A549 (cell line): ENCODE measurements at regions not wholly inside any gene's neighbourhood (a gene's known extent, or its start where the extent isn't known, plus 50 kb on each side); places are given as distances from the start of the nearest gene placed in this dataset.

ENCODE experiments used
- ATAC-seq, 2 experiments: fragments of 200-7000 bp in 1 of 2; fragments of >200 bp in 1 of 2; cut with Nextera tagmentation in 1 of 2; cut with Tn5 transposase in 1 of 2; 3 replicates each; pipeline versions ENCODE4 v1.8.0 to v1.9.1; 2018 to 2020; ENCODE audit warnings: mild to moderate bottlenecking in 1 of 2, moderate library complexity in 1 of 2
- CTCF ChIA-PET: fragments of 300-600 bp; sonication (Branson Sonifier 250); formaldehyde crosslinking; extraction: SDS; loops from one replicate; lab custom pipeline; 2021; ENCODE audit warnings: antibody characterized with exemption, inconsistent platforms; lab: Yijun Ruan, JAX
- POLR2A ChIA-PET: fragments of 350-600 bp; formaldehyde crosslinking; extraction: SDS; loops from one replicate; lab custom pipeline; 2021; ENCODE audit warnings: antibody characterized with exemption, inconsistent platforms; lab: Yijun Ruan, JAX
- DNase-seq, 2 experiments: peaks; one replicate each; pipeline versions ENCODE4 v3.0.0 to v3.0.0-alpha.2; 2011 to 2016; ENCODE audit warnings: low read depth in 1 of 2, low spot score in 1 of 2
- FAIRE-seq: peaks from 2 replicates; lab custom pipeline; 2011; peaks lifted over from hg19 to GRCh38; lab: Jason Lieb, UNC
- H3K27ac ChIP-seq, 2 experiments: fragments of >200 bp; sonication (Bioruptor Twin); formaldehyde crosslinking; 3 replicates each; pipeline ENCODE4 v1.5.1; 2016 to 2017
- H3K4me1 ChIP-seq: fragments of >200 bp; sonication (Bioruptor Twin); formaldehyde crosslinking; 3 replicates; pipeline ENCODE4 v1.6.1; 2016
- H3K4me2 ChIP-seq: fragments of >200 bp; sonication (Bioruptor Twin); formaldehyde crosslinking; 3 replicates; pipeline ENCODE4 v1.6.1; 2016
- H3K4me3 ChIP-seq: fragments of >200 bp; sonication (Bioruptor Twin); formaldehyde crosslinking; 3 replicates; pipeline ENCODE4 v1.5.1; 2016
- H3K9me3 ChIP-seq: fragments of >200 bp; sonication (Bioruptor Twin); formaldehyde crosslinking; 3 replicates; pipeline ENCODE4 v1.6.1; 2016
- CBX2 ChIP-seq: fragments of 200-600 bp; sonication (generic); IDR thresholded peaks from 2 replicates; pipeline ENCODE4 v1.6.1; 2016; ENCODE audit warnings: low read depth, mild to moderate bottlenecking, borderline replicate concordance
- CHD2 ChIP-seq: fragments of 150-350 bp; IDR thresholded peaks from 2 replicates; pipeline ENCODE4 v1.6.1; 2014; ENCODE audit warnings: low read length; ENCODE audit not compliant: partially characterized antibody
- EHF ChIP-seq: fragments of 250-450 bp; sonication (Bioruptor Pico); IDR thresholded peaks from 2 replicates; pipeline ENCODE4 v1.5.0; 2020; ENCODE audit warnings: mild to moderate bottlenecking
- EP300 ChIP-seq, 2 experiments: fragments of >200 bp; sonication (Bioruptor Twin); formaldehyde crosslinking; IDR thresholded peaks; 2 replicates in 1 of 2; 3 replicates in 1 of 2; pipeline ENCODE4 v1.6.1; 2016 to 2017
- GATA3 ChIP-seq: IDR thresholded peaks from 2 replicates; pipeline ENCODE4 v1.6.1; 2012; ENCODE audit warnings: borderline replicate concordance
- HDAC2 ChIP-seq: fragments of 200-600 bp; sonication (generic); IDR thresholded peaks from 2 replicates; pipeline ENCODE4 v1.6.1; 2016
- HEYL ChIP-seq: fragments of 250-450 bp; sonication (Bioruptor Pico); IDR thresholded peaks from 2 replicates; pipeline ENCODE4 v1.8.0; 2021; ENCODE audit warnings: mild to moderate bottlenecking, moderate library complexity
- JUN ChIP-seq, 2 experiments: fragments of >200 bp; sonication (Bioruptor Twin); formaldehyde crosslinking; IDR thresholded peaks; 2 replicates in 1 of 2; 3 replicates in 1 of 2; pipeline ENCODE4 v1.6.1; 2016 to 2017
- JUNB ChIP-seq: fragments of >200 bp; sonication (Bioruptor Twin); formaldehyde crosslinking; IDR thresholded peaks from 2 replicates; pipeline ENCODE4 v1.6.1; 2016
- KDM1A ChIP-seq: fragments of 200-600 bp; sonication (generic); IDR thresholded peaks from 2 replicates; pipeline ENCODE4 v1.6.1; 2016; ENCODE audit warnings: low read depth, mild to moderate bottlenecking
- MYC ChIP-seq: IDR thresholded peaks from 2 replicates; pipeline ENCODE4 v1.6.1; 2012; ENCODE audit warnings: mild to moderate bottlenecking, inconsistent platforms, low read length, improper control_type of control experiment, borderline replicate concordance
- NR3C1 ChIP-seq: fragments of >200 bp; sonication (Bioruptor Twin); formaldehyde crosslinking; IDR thresholded peaks from 3 replicates; pipeline ENCODE4 v1.6.1; 2017
- RARB ChIP-seq: fragments of 250-450 bp; sonication (Bioruptor Pico); IDR thresholded peaks from 2 replicates; pipeline ENCODE4 v1.8.0; 2021; ENCODE audit warnings: mild to moderate bottlenecking, moderate library complexity
- RCOR1 ChIP-seq: fragments of 150-350 bp; IDR thresholded peaks from 2 replicates; pipeline ENCODE4 v1.6.1; 2014; ENCODE audit warnings: antibody characterized with exemption, low read length, low read depth
- RNF2 ChIP-seq: fragments of 200-600 bp; sonication (generic); IDR thresholded peaks from 2 replicates; pipeline ENCODE4 v1.6.1; 2016; ENCODE audit warnings: low read depth, mild to moderate bottlenecking, antibody characterized with exemption, moderate library complexity, borderline replicate concordance
- SMC3 ChIP-seq: fragments of >200 bp; sonication (Bioruptor Twin); formaldehyde crosslinking; IDR thresholded peaks from 3 replicates; pipeline ENCODE4 v1.6.1; 2018; ENCODE audit warnings: inconsistent platforms
- TFCP2L1 ChIP-seq: fragments of 250-450 bp; sonication (Bioruptor Pico); IDR thresholded peaks from 2 replicates; pipeline ENCODE4 v1.5.0; 2021; ENCODE audit warnings: mild to moderate bottlenecking
- ZFP36 ChIP-seq: fragments of 450-650 bp; IDR thresholded peaks from 2 replicates; pipeline ENCODE4 v1.6.1; 2014; ENCODE audit warnings: borderline replicate concordance; ENCODE audit not compliant: partially characterized antibody
- ZNF302 ChIP-seq: fragments of 250-450 bp; sonication (Bioruptor Pico); IDR thresholded peaks from 2 replicates; pipeline ENCODE4 v1.9.0; 2021; ENCODE audit warnings: inconsistent platforms, mild to moderate bottlenecking, moderate library complexity
- WGBS: methylation state at CpG from one replicate; pipeline ENCODE4 v1.1.6; 2017; ENCODE audit errors: missing lambda C conversion rate; 5-methylcytosine and 5-hydroxymethylcytosine counted together
- TF ChIP-seq, protein P1 (sequence below): fragments of 150-350 bp; IDR thresholded peaks from 2 replicates; pipeline ENCODE4 v1.6.1; 2014; ENCODE audit warnings: low read depth, mild to moderate bottlenecking, low read length
- TF ChIP-seq, protein P2 (sequence below): fragments of 200-600 bp; sonication (generic); IDR thresholded peaks from 2 replicates; pipeline ENCODE4 v1.6.1; 2016; ENCODE audit warnings: antibody characterized with exemption, mild to moderate bottlenecking, moderate library complexity
- TF ChIP-seq, protein P3 (sequence below): fragments of 450-650 bp; IDR thresholded peaks from 2 replicates; pipeline ENCODE4 v1.6.1; 2014; ENCODE audit warnings: antibody characterized with exemption
- TF ChIP-seq, protein P4 (sequence below): IDR thresholded peaks from 2 replicates; pipeline ENCODE4 v1.6.1; 2012
- TF ChIP-seq, protein P5 (sequence below): IDR thresholded peaks from 2 replicates; pipeline ENCODE4 v1.6.1; 2012; ENCODE audit warnings: low read depth, borderline replicate concordance

DNA sequence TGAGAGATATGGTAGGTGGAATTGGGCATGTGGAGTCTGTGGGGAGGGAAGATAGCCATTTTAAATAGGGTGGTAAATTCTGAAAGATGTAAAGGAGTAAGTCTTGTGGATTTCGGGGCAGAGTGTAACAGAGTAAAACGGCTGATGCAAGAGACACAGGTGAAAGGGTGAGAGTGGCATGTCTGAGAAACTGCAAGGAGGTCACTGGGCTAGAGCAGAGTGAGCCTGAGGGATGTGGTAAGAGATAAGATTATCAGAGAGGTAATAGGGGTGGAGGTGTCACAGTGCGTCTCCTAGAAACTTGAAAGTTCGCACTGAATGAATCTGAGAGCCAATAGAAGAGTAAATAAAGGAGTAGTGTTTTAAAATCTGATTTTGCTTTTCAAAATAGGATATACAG is 308.1 kb downstream of the EPM2A start:
- TF ChIP-seq MYC (no peak), EP300 (IDR thresholded peaks at IDR 0.05) (no peak), HDAC2 (no peak), CHD2 (no peak), JUNB (no peak), HEYL (CRISPR knock-in tag) (no peak), JUN (IDR thresholded peaks at IDR 0.05) (no peak), ZNF302 (CRISPR knock-in tag) (no peak), NR3C1 (no peak), EHF (CRISPR knock-in tag) (no peak), TFCP2L1 (no peak), GATA3 (no peak), SMC3 (no peak), RNF2 (no peak)
- TF ChIP-seq, protein P1, sequence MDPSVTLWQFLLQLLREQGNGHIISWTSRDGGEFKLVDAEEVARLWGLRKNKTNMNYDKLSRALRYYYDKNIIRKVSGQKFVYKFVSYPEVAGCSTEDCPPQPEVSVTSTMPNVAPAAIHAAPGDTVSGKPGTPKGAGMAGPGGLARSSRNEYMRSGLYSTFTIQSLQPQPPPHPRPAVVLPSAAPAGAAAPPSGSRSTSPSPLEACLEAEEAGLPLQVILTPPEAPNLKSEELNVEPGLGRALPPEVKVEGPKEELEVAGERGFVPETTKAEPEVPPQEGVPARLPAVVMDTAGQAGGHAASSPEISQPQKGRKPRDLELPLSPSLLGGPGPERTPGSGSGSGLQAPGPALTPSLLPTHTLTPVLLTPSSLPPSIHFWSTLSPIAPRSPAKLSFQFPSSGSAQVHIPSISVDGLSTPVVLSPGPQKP, result no peak
- TF ChIP-seq, protein P2, sequence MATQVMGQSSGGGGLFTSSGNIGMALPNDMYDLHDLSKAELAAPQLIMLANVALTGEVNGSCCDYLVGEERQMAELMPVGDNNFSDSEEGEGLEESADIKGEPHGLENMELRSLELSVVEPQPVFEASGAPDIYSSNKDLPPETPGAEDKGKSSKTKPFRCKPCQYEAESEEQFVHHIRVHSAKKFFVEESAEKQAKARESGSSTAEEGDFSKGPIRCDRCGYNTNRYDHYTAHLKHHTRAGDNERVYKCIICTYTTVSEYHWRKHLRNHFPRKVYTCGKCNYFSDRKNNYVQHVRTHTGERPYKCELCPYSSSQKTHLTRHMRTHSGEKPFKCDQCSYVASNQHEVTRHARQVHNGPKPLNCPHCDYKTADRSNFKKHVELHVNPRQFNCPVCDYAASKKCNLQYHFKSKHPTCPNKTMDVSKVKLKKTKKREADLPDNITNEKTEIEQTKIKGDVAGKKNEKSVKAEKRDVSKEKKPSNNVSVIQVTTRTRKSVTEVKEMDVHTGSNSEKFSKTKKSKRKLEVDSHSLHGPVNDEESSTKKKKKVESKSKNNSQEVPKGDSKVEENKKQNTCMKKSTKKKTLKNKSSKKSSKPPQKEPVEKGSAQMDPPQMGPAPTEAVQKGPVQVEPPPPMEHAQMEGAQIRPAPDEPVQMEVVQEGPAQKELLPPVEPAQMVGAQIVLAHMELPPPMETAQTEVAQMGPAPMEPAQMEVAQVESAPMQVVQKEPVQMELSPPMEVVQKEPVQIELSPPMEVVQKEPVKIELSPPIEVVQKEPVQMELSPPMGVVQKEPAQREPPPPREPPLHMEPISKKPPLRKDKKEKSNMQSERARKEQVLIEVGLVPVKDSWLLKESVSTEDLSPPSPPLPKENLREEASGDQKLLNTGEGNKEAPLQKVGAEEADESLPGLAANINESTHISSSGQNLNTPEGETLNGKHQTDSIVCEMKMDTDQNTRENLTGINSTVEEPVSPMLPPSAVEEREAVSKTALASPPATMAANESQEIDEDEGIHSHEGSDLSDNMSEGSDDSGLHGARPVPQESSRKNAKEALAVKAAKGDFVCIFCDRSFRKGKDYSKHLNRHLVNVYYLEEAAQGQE, result no peak
- TF ChIP-seq, protein P3, sequence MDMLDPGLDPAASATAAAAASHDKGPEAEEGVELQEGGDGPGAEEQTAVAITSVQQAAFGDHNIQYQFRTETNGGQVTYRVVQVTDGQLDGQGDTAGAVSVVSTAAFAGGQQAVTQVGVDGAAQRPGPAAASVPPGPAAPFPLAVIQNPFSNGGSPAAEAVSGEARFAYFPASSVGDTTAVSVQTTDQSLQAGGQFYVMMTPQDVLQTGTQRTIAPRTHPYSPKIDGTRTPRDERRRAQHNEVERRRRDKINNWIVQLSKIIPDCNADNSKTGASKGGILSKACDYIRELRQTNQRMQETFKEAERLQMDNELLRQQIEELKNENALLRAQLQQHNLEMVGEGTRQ, result no peak
- ChIA-PET POLR2A (no interaction called here), CTCF (no interaction called here)
- H3K4me3 ChIP-seq, result no peak overlapping the region
- H3K27ac ChIP-seq, result no peak overlapping the region
- DNase-seq (no peak), ATAC-seq (no peak), FAIRE-seq (no peak)
- no peaks in the 10 kb centered on the region for H3K9me3 ChIP-seq
- no peak overlapping the region for H3K4me2 ChIP-seq
- no peaks in the 10 kb centered on the region for H3K4me1 ChIP-seq
- 60% methylated on average over 4 of the region's 4 CpGs for WGBS

DNA sequence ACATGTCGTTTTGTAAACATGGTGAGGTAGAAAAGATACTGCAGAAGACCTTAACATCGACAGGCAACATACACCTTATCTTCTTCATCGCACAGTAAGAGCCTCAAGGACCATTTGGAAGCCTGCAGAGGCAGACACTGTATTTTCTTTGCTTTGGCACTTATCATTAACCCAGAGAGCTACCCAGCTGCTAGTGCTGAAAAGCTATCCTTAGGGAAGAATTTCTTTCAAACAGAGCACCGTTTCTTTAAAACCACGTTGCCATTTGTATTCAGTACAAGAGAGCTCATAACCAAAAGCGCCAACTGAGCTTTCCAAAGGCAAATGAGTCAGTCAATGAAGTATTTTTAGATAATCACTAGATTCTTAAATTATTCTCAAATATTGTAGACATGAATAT is 306.6 kb downstream of the EPM2A start:
- POLR2A ChIA-PET, result no interaction called here
- CTCF ChIA-PET, result no interaction called here
- ATAC-seq, result no peak
- 25% methylated on average over 6 of the region's 6 CpGs for WGBS
- Histone ChIP-seq H3K27ac (no peak overlapping the region), H3K9me3 (no peaks in the 10 kb centered on the region)
- FAIRE-seq, result no peak
- TF ChIP-seq, protein P4, sequence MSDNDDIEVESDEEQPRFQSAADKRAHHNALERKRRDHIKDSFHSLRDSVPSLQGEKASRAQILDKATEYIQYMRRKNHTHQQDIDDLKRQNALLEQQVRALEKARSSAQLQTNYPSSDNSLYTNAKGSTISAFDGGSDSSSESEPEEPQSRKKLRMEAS, result no peak
- TF ChIP-seq, protein P5, sequence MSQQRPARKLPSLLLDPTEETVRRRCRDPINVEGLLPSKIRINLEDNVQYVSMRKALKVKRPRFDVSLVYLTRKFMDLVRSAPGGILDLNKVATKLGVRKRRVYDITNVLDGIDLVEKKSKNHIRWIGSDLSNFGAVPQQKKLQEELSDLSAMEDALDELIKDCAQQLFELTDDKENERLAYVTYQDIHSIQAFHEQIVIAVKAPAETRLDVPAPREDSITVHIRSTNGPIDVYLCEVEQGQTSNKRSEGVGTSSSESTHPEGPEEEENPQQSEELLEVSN, result no peak
- TF ChIP-seq GATA3 (no peak), ZNF302 (CRISPR knock-in tag) (no peak), ZFP36 (no peak), KDM1A (no peak), RCOR1 (no peak), CBX2 (no peak), RARB (CRISPR knock-in tag) (no peak)
- TF ChIP-seq, protein P3, result no peak
- TF ChIP-seq, protein P1, result no peak
- TF ChIP-seq, all 56 proteins: peak for 0
- Histone ChIP-seq H3K4me2 (no peak overlapping the region), H3K4me1 (no peaks in the 10 kb centered on the region), H3K4me3 (no peak overlapping the region)
- DNase-seq, result no peak
